Naive thymus-derived CD4-positive, alpha-beta T cell (primary cell): ENCODE measurements at regions not wholly inside any gene's neighbourhood (a gene's known extent, or its start where the extent isn't known, plus 50 kb on each side); places are given as distances from the start of the nearest gene placed in this dataset.

Experiments used
- ATAC-seq: fragments of 150-1000 bp; cut with Tn5 transposase; 2 replicates; pipeline ENCODE4 v1.10.0; 2021; ENCODE audit warnings: mild to moderate bottlenecking, moderate library complexity
- CTCF ChIA-PET: fragments of 350-600 bp; sonication (Branson Sonifier 250); formaldehyde crosslinking; loops from one replicate; lab custom pipeline; 2021; ENCODE audit warnings: antibody characterized with exemption; lab: Charles Lee
- POLR2A ChIA-PET: fragments of 350-600 bp; sonication (Branson Sonifier 250); formaldehyde crosslinking; loops from one replicate; lab custom pipeline; 2021; ENCODE audit warnings: antibody characterized with exemption, inconsistent platforms; lab: Charles Lee
- DNase-seq, 9 donors: peaks; one replicate each; pipeline versions ENCODE4 v3.0.0 to v3.0.0-alpha.2; 2020 to 2022; ENCODE audit warnings: mixed read lengths in 1 of 9
- H3K27ac ChIP-seq: one replicate; pipeline ENCODE4 v1.7.0; 2013; ENCODE audit warnings: mild to moderate bottlenecking, low read depth, low read length, moderate library complexity
- H3K27me3 ChIP-seq, 2 donors: one replicate each; pipeline ENCODE4 v1.7.0; 2013; ENCODE audit warnings: low read length in 2 of 2, mild to moderate bottlenecking in 2 of 2, moderate library complexity in 2 of 2; ENCODE audit not compliant: control insufficient read depth in 2 of 2, insufficient read depth in 2 of 2
- H3K36me3 ChIP-seq, 3 experiments: 1 replicate in 2 of 3; 2 replicates in 1 of 3; pipeline ENCODE4 v1.7.0; 2013; ENCODE audit warnings: low read length in 3 of 3, mild to moderate bottlenecking in 3 of 3, moderate library complexity in 1 of 3; ENCODE audit not compliant: insufficient read depth in 3 of 3, control insufficient read depth in 2 of 3
- H3K4me1 ChIP-seq, 2 donors: one replicate each; pipeline ENCODE4 v1.7.0; 2013; ENCODE audit warnings: low read length in 2 of 2, mild to moderate bottlenecking in 2 of 2, moderate library complexity in 1 of 2; ENCODE audit not compliant: control insufficient read depth in 2 of 2, insufficient read depth in 2 of 2
- H3K4me3 ChIP-seq: 2 replicates; pipeline ENCODE4 v1.7.0; 2013; ENCODE audit warnings: mild to moderate bottlenecking, low read length
- H3K9me3 ChIP-seq, 3 experiments: 1 replicate in 2 of 3; 2 replicates in 1 of 3; pipeline ENCODE4 v1.7.0; 2013; ENCODE audit warnings: low read length in 3 of 3; ENCODE audit not compliant: control insufficient read depth in 2 of 3
- H3K27ac Mint-ChIP-seq, 9 donors: one replicate each; pipeline ENCODE4 v1.8.0; 2020 to 2022; ENCODE audit warnings: mixed read lengths in 9 of 9, mild to moderate bottlenecking in 8 of 9, moderate library complexity in 5 of 9, inconsistent platforms in 2 of 9
- H3K27me3 Mint-ChIP-seq, 5 donors: one replicate each; pipeline ENCODE4 v1.8.0; 2021 to 2022; ENCODE audit warnings: mixed read lengths in 5 of 5, mild to moderate bottlenecking in 1 of 5
- H3K36me3 Mint-ChIP-seq, 5 donors: one replicate each; pipeline ENCODE4 v1.8.0; 2020 to 2022; ENCODE audit warnings: mixed read lengths in 5 of 5, mild to moderate bottlenecking in 3 of 5, inconsistent platforms in 1 of 5
- H3K4me1 Mint-ChIP-seq, 7 donors: one replicate each; pipeline ENCODE4 v1.8.0; 2020 to 2022; ENCODE audit warnings: mixed read lengths in 7 of 7, mild to moderate bottlenecking in 3 of 7, inconsistent platforms in 1 of 7
- H3K4me3 Mint-ChIP-seq, 10 donors: one replicate each; pipeline ENCODE4 v1.8.0; 2020 to 2022; ENCODE audit warnings: mild to moderate bottlenecking in 10 of 10, mixed read lengths in 10 of 10, moderate library complexity in 6 of 10, inconsistent platforms in 2 of 10
- H3K9me3 Mint-ChIP-seq, 11 donors: one replicate each; pipeline ENCODE4 v1.8.0; 2020 to 2022; ENCODE audit warnings: mixed read lengths in 11 of 11, mild to moderate bottlenecking in 4 of 11, inconsistent platforms in 1 of 11, moderate library complexity in 1 of 11
- intact Hi-C, 2 donors: fragments of 100-400 bp; cut with micrococcal nuclease; formaldehyde crosslinking; loops; one replicate each; pipeline ENCODE4 v1.15.1; 2023

DNA sequence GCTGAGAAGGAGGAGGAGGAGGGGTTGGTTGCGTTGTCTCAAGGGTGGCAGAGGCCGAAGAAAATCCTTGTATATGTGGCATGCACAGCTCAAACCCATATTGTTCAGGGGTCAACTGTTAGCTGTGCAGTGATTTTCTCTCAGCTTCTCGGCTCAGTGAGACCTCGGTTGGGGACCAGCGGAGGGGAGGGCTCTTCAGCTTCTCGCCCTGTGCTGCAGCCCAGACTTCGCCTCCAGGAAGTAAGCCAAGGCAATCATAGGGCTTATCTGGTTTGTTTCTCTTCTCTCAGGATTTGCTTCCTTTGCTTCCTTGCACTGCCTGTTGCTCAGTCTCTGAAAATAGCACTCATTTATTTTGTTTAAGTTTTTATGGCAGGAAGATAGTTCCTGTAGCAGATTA, 85.5 kb downstream of the SOWAHC start:
- Mint-ChIP-seq H3K4me3 (no peak overlapping the region), H3K4me1 (peaks cover 0 to 3% (median 0%) of the 10 kb centered on the region in 7 donors), H3K27ac (no peak overlapping the region), H3K27me3 (peaks cover 14 to 28% (median 21%) of the 10 kb centered on the region in 5 donors), H3K9me3 (no peaks in the 10 kb centered on the region), H3K36me3 (no peaks in the 10 kb centered on the region)
- no peaks in the 10 kb centered on the region for H3K9me3 ChIP-seq
- DNase-seq (no peak), ATAC-seq (no peak)
- POLR2A ChIA-PET, result no interaction called here
- no peaks in the 10 kb centered on the region for H3K27me3 ChIP-seq
- H3K27ac ChIP-seq, result no peak overlapping the region
- no peak overlapping the region for H3K4me3 ChIP-seq
- CTCF ChIA-PET, result no interaction called here
- no peaks in the 10 kb centered on the region for H3K4me1 ChIP-seq
- no peaks in the 10 kb centered on the region for H3K36me3 ChIP-seq
- intact Hi-C loops, result no loop called here

DNA sequence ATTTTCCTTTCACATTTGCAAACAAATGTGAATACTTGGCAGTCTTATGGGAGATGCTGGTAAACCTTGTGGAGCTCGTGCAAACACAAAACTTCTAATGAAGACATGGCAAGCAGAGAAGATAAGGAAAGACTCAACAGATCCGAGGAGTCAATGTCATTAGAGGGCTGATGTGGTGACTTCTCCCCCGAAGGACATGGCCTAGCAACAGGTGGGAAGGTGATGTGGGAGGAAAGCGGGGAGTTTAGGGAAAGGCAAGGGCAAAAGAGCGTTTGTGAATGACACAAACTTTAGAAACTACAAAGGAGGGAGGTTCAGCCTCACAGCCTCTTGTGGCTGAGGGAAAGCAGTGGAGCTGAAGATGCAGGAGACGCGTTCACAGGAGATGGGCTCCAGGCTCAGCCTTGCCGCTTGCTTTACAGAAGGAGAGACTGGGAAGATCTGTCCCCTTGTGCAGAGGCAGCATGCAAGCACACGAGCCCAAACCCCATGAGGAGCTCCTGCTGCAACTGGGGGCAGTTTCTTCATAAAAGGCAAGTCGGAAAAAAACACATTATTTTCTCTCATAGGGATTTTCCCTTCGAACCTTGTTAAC, 86.6 kb downstream of the SOWAHC start:
- Histone ChIP-seq H3K4me1 (no peaks in the 10 kb centered on the region), H3K4me3 (no peak overlapping the region), H3K36me3 (no peaks in the 10 kb centered on the region), H3K9me3 (no peaks in the 10 kb centered on the region), H3K27ac (no peak overlapping the region), H3K27me3 (no peaks in the 10 kb centered on the region)
- ChIA-PET CTCF (no interaction called here), POLR2A (no interaction called here)
- no peak overlapping the region for H3K4me3 Mint-ChIP-seq
- H3K9me3 Mint-ChIP-seq, result no peaks in the 10 kb centered on the region
- DNase-seq (no peak), ATAC-seq (no peak)
- H3K36me3 Mint-ChIP-seq, result no peaks in the 10 kb centered on the region
- H3K4me1 Mint-ChIP-seq, result peaks cover 0 to 3% (median 0%) of the 10 kb centered on the region in 7 donors
- no peak overlapping the region for H3K27ac Mint-ChIP-seq
- intact Hi-C loops, result no loop called here
- peaks cover 14 to 28% (median 21%) of the 10 kb centered on the region in 5 donors for H3K27me3 Mint-ChIP-seq

DNA sequence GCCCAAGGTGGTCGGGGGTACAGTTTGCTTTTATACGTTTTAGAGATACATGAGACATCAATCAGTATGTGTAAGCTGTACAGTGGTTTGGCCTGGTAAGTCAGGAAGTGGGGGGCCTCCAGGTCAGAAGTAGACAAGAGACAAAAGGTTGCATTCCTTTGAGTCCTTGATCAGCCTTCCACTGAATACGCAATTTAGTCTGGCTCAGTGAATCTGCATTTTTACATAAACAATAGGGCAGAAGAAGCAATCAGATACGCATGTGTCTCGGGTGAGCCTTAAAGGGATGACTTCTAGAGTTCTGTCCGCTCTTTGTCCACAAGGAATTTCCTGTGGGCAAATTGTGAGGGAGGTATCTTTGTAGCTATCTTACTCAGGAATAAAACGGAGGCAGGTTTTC, 87.2 kb downstream of the SOWAHC start:
- Mint-ChIP-seq H3K36me3 (no peaks in the 10 kb centered on the region), H3K9me3 (no peaks in the 10 kb centered on the region), H3K27me3 (peaks cover 13 to 26% (median 21%) of the 10 kb centered on the region in 5 donors), H3K27ac (no peak overlapping the region), H3K4me1 (peaks cover 0 to 3% (median 0%) of the 10 kb centered on the region in 7 donors), H3K4me3 (no peak overlapping the region)
- ATAC-seq (no peak), DNase-seq (no peak)
- Histone ChIP-seq H3K4me1 (no peaks in the 10 kb centered on the region), H3K9me3 (no peaks in the 10 kb centered on the region), H3K4me3 (no peak overlapping the region), H3K36me3 (no peaks in the 10 kb centered on the region), H3K27ac (no peak overlapping the region), H3K27me3 (no peaks in the 10 kb centered on the region)
- CTCF ChIA-PET, result no interaction called here
- intact Hi-C loops, result no loop called here
- POLR2A ChIA-PET, result no interaction called here

DNA sequence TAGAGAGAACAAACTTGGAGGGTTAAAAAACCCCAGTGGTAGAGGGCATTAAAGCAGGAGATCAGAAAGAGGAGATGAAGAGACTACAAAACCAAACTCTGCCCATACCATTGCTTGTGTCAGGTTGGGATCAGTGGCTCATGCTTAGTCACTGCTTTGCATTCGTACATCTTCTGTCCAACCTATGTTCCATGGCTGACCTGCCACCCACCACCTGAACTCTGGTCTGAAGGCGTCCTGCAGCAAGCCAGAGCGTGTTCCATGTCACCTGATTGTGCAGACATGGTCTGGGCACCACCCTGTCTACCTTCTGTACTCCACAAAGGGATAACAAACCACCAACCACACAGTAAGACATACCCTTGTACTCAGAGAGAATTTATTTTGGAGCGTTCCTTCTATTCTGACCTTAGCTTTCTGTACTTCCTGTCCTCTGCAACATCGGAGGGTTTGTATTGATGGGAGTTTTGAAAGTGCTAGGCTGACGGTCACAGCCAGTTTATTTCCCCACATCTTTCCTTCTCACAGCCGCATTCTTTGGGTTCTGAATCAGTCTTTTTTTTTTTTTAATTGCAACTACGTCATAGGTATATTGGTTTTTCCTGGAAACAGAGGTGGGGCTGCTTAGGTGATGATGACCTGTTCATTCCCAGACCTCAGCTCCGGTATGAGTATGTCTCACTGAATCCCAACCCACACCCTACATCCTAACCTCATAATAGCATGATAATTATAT, 88.3 kb downstream of the SOWAHC start:
- CTCF ChIA-PET, result no interaction called here
- Histone ChIP-seq H3K36me3 (no peaks in the 10 kb centered on the region), H3K27me3 (no peaks in the 10 kb centered on the region), H3K27ac (no peak overlapping the region), H3K9me3 (no peaks in the 10 kb centered on the region), H3K4me3 (no peak overlapping the region), H3K4me1 (no peaks in the 10 kb centered on the region)
- DNase-seq (no peak), ATAC-seq (no peak)
- intact Hi-C loops, result no loop called here
- Mint-ChIP-seq H3K9me3 (no peaks in the 10 kb centered on the region), H3K36me3 (no peaks in the 10 kb centered on the region), H3K27ac (no peak overlapping the region), H3K4me1 (peaks cover 0 to 3% (median 0%) of the 10 kb centered on the region in 7 donors), H3K4me3 (no peak overlapping the region), H3K27me3 (peaks cover 12 to 26% (median 21%) of the 10 kb centered on the region in 5 donors)
- POLR2A ChIA-PET, result no interaction called here

DNA sequence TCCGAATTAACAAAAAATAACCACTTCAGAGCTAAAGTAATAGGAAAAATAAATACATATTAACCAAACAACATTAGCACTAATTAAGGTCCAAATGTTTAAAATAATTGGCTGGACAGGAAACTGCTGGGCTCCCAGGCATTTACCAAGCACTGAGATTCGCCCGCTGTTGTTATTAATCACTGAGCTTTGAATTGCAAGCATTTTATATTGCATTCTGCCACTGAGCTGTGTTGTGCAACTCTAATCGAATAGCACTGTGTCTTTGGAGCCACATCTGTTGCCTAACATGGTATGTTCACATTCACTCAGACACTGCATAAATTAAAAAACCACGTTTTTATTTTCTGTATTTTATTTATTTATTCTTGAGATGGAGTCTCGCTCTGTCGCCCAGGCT, 88.9 kb downstream of the SOWAHC start:
- Histone ChIP-seq H3K9me3 (no peaks in the 10 kb centered on the region), H3K27ac (no peak overlapping the region), H3K4me3 (no peak overlapping the region), H3K27me3 (no peaks in the 10 kb centered on the region), H3K4me1 (no peaks in the 10 kb centered on the region), H3K36me3 (no peaks in the 10 kb centered on the region)
- no peak overlapping the region for H3K4me3 Mint-ChIP-seq
- ATAC-seq (no peak), DNase-seq (no peak)
- ChIA-PET CTCF (no interaction called here), POLR2A (no interaction called here)
- H3K9me3 Mint-ChIP-seq, result no peaks in the 10 kb centered on the region
- H3K4me1 Mint-ChIP-seq, result peaks cover 0 to 3% (median 0%) of the 10 kb centered on the region in 7 donors
- H3K27me3 Mint-ChIP-seq, result peaks cover 10 to 26% (median 21%) of the 10 kb centered on the region in 5 donors
- intact Hi-C loops, result no loop called here
- H3K27ac Mint-ChIP-seq, result no peak overlapping the region
- H3K36me3 Mint-ChIP-seq, result no peaks in the 10 kb centered on the region

DNA sequence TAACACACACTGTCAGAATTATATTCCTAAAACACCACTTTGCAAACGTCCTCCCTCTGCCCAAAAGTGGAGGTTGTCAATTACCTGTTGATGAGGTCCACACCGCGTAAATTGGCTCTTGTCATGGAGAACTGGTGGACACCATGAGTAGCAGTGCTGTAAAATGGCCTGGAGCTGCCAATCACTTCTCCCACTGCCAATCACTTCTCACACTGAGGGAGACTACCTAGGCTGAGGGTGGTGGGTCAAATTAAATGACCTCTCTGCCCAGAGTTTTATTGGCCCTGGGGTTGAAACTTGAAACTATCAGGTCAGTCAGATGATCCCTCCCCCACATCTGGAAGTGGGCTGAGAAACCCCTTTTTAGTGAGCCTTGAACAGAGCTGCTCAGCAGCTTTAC, 89.6 kb downstream of the SOWAHC start:
- Mint-ChIP-seq H3K36me3 (no peaks in the 10 kb centered on the region), H3K4me1 (peaks cover 0 to 3% (median 0%) of the 10 kb centered on the region in 7 donors), H3K27ac (no peak overlapping the region), H3K4me3 (no peak overlapping the region), H3K9me3 (no peaks in the 10 kb centered on the region), H3K27me3 (peaks cover 10 to 26% (median 21%) of the 10 kb centered on the region in 5 donors)
- H3K4me1 ChIP-seq, result no peaks in the 10 kb centered on the region
- ATAC-seq (no peak), DNase-seq (no peak)
- intact Hi-C loops, result no loop called here
- no peaks in the 10 kb centered on the region for H3K36me3 ChIP-seq
- ChIA-PET POLR2A (no interaction called here), CTCF (no interaction called here)
- H3K27me3 ChIP-seq, result no peaks in the 10 kb centered on the region
- no peak overlapping the region for H3K27ac ChIP-seq
- H3K9me3 ChIP-seq, result no peaks in the 10 kb centered on the region
- H3K4me3 ChIP-seq, result no peak overlapping the region
